GM21423 (cell line): ENCODE measurements at regions not wholly inside any gene's neighbourhood (a gene's known extent, or its start where the extent isn't known, plus 50 kb on each side); places are given as distances from the start of the nearest gene placed in this dataset.

ENCODE experiments used
- ATAC-seq: cut with Tn5 transposase; IDR thresholded peaks from one replicate; pipeline ENCODE4 v1.9.1; 2021; ENCODE audit warnings: mild to moderate bottlenecking, moderate library complexity; ENCODE audit not compliant: unreplicated experiment

- no peak for ATAC-seq
Observed at GRCh38 chr3:8189051-8189450, 312.6 kb upstream of the LMCD1 start.

GRCh38 chr3:8191406-8191805 is 310.2 kb upstream of the LMCD1 start:
- no peak for ATAC-seq

DNA sequence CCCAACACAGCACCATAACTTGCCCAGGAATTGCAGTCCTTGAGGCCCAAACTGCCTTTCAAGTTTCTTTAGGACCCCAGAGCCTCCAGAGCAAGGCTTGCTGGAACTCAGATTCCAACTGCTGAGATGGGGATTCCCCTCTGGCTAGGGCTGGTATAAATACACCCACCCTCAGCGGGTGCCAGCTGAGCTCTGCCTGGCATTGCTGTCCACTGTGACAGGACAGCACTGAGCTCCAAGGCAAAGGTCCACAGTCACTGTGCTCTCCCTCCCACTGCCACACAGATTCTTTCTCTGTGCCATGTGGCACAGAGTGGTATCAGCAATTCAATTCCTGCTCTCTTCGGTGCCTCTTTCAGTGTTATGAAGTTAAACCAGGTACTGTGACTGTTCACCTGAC is 304.2 kb upstream of the LMCD1 start:
- ATAC-seq, result no peak

- ATAC-seq, result no peak
Observed at GRCh38 chr3:8198605-8199004, 303.0 kb upstream of the LMCD1 start.

DNA sequence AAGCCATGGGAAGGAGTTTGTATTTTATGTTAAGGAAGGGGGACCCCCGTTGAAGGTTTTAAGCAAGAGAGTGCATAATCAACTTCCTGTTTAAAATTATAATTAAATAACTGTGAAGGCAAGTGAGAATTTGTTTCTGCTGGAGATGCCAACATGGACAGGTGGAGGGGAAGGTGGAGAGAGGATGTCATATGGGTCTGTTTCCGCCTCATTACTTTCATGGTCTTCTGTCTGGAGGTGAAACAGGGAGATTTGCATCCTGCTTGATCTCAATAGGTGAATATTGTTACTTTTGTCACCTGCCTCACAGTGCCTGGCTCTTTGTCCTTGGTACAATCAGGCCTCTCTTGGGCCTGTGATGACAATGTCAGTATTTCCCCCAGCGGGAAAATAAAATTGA is 300.6 kb upstream of the LMCD1 start:
- ATAC-seq, result no peak

GRCh38 chr3:8201886-8202285 is 299.7 kb upstream of the LMCD1 start:
- ATAC-seq, result no peak

- no peak for ATAC-seq
Observed at GRCh38 chr3:8204331-8204730, 297.3 kb upstream of the LMCD1 start.

- ATAC-seq, result no peak
Observed at GRCh38 chr3:8204853-8205650, 296.6 kb upstream of the LMCD1 start.

GRCh38 chr3:8205881-8206280 is 295.7 kb upstream of the LMCD1 start:
- no peak for ATAC-seq

GRCh38 chr3:8206971-8207617 is 294.5 kb upstream of the LMCD1 start:
- no peak for ATAC-seq

- ATAC-seq, result no peak
Observed at GRCh38 chr3:8210882-8211341, 290.7 kb upstream of the LMCD1 start.

DNA sequence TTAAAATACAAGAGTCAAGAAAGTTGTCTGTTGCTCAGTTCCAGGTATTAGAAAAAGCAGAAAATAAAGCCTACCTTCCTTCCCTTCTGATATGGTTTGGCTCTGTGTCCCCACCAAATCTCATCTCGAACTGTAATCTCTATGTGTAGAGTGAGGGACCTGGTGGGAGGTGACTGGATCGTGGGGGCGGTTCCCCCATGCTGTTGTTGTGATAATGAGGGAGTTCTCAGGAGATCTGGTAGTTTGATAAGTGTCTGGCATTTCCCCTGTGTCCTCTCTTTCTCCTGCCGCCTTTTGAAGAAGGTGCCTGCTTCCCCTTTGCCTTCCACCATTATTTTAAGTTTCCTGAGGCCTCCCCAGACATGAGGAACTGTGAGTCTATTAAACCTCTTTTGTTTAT is 288.8 kb upstream of the LMCD1 start:
- ATAC-seq, result no peak

GRCh38 chr3:8213286-8213685 is 288.3 kb upstream of the LMCD1 start:
- no peak for ATAC-seq

GRCh38 chr3:8215821-8216220 is 285.8 kb upstream of the LMCD1 start:
- ATAC-seq, result no peak

DNA sequence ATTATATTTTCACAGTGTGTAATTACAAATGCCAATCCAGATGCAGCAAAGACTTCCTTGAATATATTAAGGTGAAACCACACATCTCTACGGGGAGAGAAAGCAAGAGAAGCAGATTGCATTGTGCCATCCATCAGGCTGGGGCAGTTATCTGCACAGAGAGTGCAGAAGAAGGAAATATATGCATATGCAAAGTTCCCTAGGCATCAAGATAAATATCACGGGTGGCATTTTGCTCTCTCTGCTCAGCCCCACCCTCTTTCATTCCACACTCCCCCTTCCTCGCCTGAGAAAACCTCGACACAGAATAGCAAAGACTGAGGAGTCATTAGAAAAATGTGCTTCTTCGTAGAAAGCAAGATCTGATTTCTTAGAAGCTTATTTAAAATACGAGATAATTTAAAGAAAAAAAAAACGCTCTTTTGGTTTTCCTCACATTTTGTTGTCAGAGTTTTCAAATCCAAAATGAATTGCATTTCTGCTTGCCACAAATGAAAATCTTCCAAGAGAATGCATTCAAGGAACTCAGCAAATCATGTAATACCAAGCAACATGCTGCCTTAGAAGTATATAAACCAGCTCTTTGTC is 283.2 kb upstream of the LMCD1 start:
- ATAC-seq, result no peak

- no peak for ATAC-seq
Observed at GRCh38 chr3:8220291-8220690, 281.3 kb upstream of the LMCD1 start.

DNA sequence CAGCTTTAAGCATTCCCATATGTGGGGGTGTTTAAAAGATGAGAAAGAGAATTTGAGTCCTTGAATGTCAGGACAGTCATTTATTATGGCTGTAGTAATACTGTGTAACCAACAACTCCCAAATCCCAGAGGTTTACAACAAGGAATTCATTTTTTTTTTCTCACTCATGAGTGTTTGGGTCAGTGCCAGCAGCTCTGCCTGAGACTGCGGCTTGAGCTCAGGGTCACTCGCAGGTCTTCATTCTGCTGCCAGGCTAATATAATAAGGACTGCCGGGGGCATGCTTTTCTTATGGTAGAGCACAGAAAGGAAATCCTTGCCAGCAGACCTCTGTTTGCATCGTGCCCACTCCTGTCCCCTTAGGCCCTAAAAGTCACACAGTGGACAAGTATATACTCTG is 277.9 kb upstream of the LMCD1 start:
- ATAC-seq, result no peak

DNA sequence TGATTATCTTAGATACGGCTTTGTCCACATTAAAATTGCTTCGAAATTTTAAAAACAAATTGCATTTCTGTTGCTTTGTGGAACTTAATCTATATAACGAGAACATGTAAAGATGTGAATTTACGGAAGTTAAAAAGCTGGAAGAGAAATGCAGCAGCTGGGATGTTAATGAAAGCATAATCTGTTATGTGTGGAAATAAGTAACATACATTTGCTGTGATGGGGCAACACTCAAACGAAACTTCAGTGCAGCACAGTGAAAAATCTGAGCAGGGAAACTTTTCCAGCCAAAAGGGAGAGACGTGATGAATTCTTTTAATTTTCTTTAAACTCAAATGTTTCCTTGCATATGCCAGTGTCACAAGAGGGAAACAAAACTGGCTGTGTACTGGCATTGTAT is 276.7 kb upstream of the LMCD1 start:
- no peak for ATAC-seq

GRCh38 chr3:8233938-8234337 is 267.7 kb upstream of the LMCD1 start:
- no peak for ATAC-seq

- no peak for ATAC-seq
Observed at GRCh38 chr3:8236264-8236663, 265.4 kb upstream of the LMCD1 start.

DNA sequence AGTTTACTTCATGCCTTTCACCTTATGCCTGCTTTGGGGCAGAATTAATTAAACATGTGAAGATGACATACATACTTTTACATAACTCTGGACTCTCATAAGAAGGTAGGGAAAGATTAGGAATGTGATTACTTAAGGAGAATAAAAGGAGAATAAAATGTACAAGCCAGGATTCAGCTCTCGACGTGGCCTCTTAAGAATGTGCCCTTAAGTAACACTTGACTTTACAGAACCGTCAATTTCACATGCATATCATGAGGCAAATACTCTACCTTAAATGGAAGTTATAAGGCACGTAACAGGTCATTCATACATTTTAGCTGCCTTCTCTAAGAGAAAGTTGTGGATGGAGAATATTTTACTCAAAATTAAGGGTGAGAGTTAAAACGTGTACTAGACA is 263.7 kb upstream of the LMCD1 start:
- no peak for ATAC-seq

DNA sequence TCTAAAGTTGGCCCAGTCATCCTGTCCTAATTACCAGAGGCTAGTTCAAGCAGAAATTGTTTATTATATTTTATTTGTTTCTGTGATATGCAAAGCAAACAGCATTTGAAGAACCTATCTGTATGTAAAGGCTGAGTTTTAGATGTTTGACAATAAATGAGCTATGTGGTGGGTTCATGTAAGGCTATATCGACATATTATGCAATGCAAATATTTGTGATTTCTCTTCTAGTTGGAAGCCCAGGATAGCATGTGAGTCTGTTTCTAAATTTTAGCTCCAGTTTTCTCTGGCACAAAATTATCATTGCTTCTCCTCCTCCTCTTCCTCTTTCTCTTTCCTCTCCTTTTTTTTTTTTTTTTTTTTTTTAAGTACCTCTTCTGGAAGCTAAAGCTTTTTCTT is 263.2 kb upstream of the LMCD1 start:
- ATAC-seq, result no peak
